Left ventricle myocardium inferior (tissue), 1 donor: ENCODE measurements at regions not wholly inside any gene's neighbourhood (a gene's known extent, or its start where the extent isn't known, plus 50 kb on each side); places are given as distances from the start of the nearest gene placed in this dataset.
A peak's percentile ranks its signal among the peaks of the same experiment; 100 is the strongest.

ENCODE experiments used
- DNase-seq: peaks from one replicate; pipeline ENCODE4 v3.0.0-alpha.2; 2020
- H3K27ac ChIP-seq: fragments of 200-600 bp; replicated peaks from 2 replicates; pipeline ENCODE4 v1.8.0; 2021
- H3K27me3 ChIP-seq: fragments of 200-600 bp; 2 replicates; pipeline ENCODE4 v1.8.0; 2021; ENCODE audit warnings: low read depth
- H3K36me3 ChIP-seq: fragments of 200-600 bp; 2 replicates; pipeline ENCODE4 v1.8.0; 2021
- H3K4me1 ChIP-seq: fragments of 200-600 bp; 2 replicates; pipeline ENCODE4 v1.8.0; 2021
- H3K4me3 ChIP-seq: fragments of 200-600 bp; 2 replicates; pipeline ENCODE4 v1.8.0; 2021; ENCODE audit warnings: mild to moderate bottlenecking, moderate library complexity
- H3K9me3 ChIP-seq: fragments of 200-600 bp; replicated peaks from 2 replicates; pipeline ENCODE4 v1.8.0; 2021
- intact Hi-C: fragments of 100-400 bp; cut with micrococcal nuclease; formaldehyde crosslinking; loops from one replicate; pipeline ENCODE4 v1.11.0; 2022
- TF ChIP-seq, protein P1 (sequence below): fragments of 200-600 bp; IDR thresholded peaks from 2 replicates; pipeline ENCODE4 v1.8.0; 2021; ENCODE audit warnings: antibody characterized with exemption, mild to moderate bottlenecking, borderline replicate concordance
- donor health status: DM: no; HTN: yes; CAD: no; lungs with severe emphysema.

- Histone ChIP-seq H3K36me3 (no peaks in the 10 kb centered on the region), H3K9me3 (no peaks in the 10 kb centered on the region), H3K27ac (no peak overlapping the region), H3K27me3 (no peaks in the 10 kb centered on the region), H3K4me3 (no peak overlapping the region), H3K4me1 (no peaks in the 10 kb centered on the region)
- TF ChIP-seq, protein P1, sequence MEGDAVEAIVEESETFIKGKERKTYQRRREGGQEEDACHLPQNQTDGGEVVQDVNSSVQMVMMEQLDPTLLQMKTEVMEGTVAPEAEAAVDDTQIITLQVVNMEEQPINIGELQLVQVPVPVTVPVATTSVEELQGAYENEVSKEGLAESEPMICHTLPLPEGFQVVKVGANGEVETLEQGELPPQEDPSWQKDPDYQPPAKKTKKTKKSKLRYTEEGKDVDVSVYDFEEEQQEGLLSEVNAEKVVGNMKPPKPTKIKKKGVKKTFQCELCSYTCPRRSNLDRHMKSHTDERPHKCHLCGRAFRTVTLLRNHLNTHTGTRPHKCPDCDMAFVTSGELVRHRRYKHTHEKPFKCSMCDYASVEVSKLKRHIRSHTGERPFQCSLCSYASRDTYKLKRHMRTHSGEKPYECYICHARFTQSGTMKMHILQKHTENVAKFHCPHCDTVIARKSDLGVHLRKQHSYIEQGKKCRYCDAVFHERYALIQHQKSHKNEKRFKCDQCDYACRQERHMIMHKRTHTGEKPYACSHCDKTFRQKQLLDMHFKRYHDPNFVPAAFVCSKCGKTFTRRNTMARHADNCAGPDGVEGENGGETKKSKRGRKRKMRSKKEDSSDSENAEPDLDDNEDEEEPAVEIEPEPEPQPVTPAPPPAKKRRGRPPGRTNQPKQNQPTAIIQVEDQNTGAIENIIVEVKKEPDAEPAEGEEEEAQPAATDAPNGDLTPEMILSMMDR, result no peak
- DNase-seq, result no peak
- intact Hi-C loops, result no loop called here
These were observed 307.8 kb upstream of the ARRDC3 start for GRCh38 chr5:91690921-91691320.

GRCh38 chr5:91687430-91687829 is 304.3 kb upstream of the ARRDC3 start:
- H3K36me3 ChIP-seq, result no peaks in the 10 kb centered on the region
- no peak overlapping the region for H3K4me3 ChIP-seq
- no peak overlapping the region for H3K27ac ChIP-seq
- TF ChIP-seq, protein P1, result no peak
- no peak for DNase-seq
- no peaks in the 10 kb centered on the region for H3K27me3 ChIP-seq
- intact Hi-C loops, result no loop called here
- H3K9me3 ChIP-seq, result no peaks in the 10 kb centered on the region
- H3K4me1 ChIP-seq, result peaks cover 3% of the 10 kb centered on the region

GRCh38 chr5:91684625-91685024 is 301.5 kb upstream of the ARRDC3 start:
- no peak overlapping the region for H3K27ac ChIP-seq
- intact Hi-C loops, result no loop called here

GRCh38 chr5:91670563-91670962 is 287.4 kb upstream of the ARRDC3 start:
- Histone ChIP-seq H3K27me3 (no peaks in the 10 kb centered on the region), H3K4me3 (no peak overlapping the region), H3K27ac (peak overlapping the region; percentile 63), H3K4me1 (peaks cover 8% of the 10 kb centered on the region), H3K36me3 (no peaks in the 10 kb centered on the region), H3K9me3 (no peaks in the 10 kb centered on the region)
- TF ChIP-seq, protein P1, result no peak
- intact Hi-C loops, result no loop called here
- peak; percentile 28 for DNase-seq

More at GRCh38 chr5:91684625-91685024, 301.5 kb upstream of the ARRDC3 start:
- Histone ChIP-seq H3K9me3 (no peaks in the 10 kb centered on the region), H3K4me3 (no peak overlapping the region), H3K36me3 (no peaks in the 10 kb centered on the region), H3K4me1 (peaks cover 3% of the 10 kb centered on the region), H3K27me3 (no peaks in the 10 kb centered on the region)
- DNase-seq, result no peak
- TF ChIP-seq, protein P1, result no peak

- DNase-seq, result no peak
- TF ChIP-seq, protein P1, result no peak
- H3K27ac ChIP-seq, result peak overlapping the region; percentile 63
- intact Hi-C loops, result no loop called here
- peaks cover 8% of the 10 kb centered on the region for H3K4me1 ChIP-seq
- H3K4me3 ChIP-seq, result no peak overlapping the region
- no peaks in the 10 kb centered on the region for H3K9me3 ChIP-seq
- H3K36me3 ChIP-seq, result no peaks in the 10 kb centered on the region
- H3K27me3 ChIP-seq, result no peaks in the 10 kb centered on the region
These were observed 287.0 kb upstream of the ARRDC3 start for GRCh38 chr5:91670122-91670521.

- DNase-seq, result no peak
- intact Hi-C loops, result no loop called here
- Histone ChIP-seq H3K27ac (no peak overlapping the region), H3K4me1 (peaks cover 8% of the 10 kb centered on the region), H3K9me3 (no peaks in the 10 kb centered on the region), H3K27me3 (no peaks in the 10 kb centered on the region), H3K4me3 (no peak overlapping the region), H3K36me3 (no peaks in the 10 kb centered on the region)
- TF ChIP-seq, protein P1, result no peak
These were observed 285.1 kb upstream of the ARRDC3 start for GRCh38 chr5:91668261-91668660.
